GM19452 (cell line): ENCODE measurements at regions not wholly inside any gene's neighbourhood (a gene's known extent, or its start where the extent isn't known, plus 50 kb on each side); places are given as distances from the start of the nearest gene placed in this dataset.

Source experiments
- ATAC-seq: cut with Tn5 transposase; IDR thresholded peaks from one replicate; pipeline ENCODE4 v1.9.1; 2021; ENCODE audit not compliant: unreplicated experiment

GRCh38 chr9:130755377-130756007 lies 61.9 kb downstream of the EXOSC2 start:
- no peak for ATAC-seq

GRCh38 chr9:130756037-130756436 lies 62.5 kb downstream of the EXOSC2 start:
- no peak for ATAC-seq

GRCh38 chr9:130756455-130757152 lies 63.0 kb downstream of the EXOSC2 start:
- no peak for ATAC-seq

- no peak for ATAC-seq
These were observed 66.2 kb downstream of the EXOSC2 start for GRCh38 chr9:130759738-130760137.

- no peak for ATAC-seq
These were observed 70.0 kb downstream of the EXOSC2 start for GRCh38 chr9:130763331-130764171.

- ATAC-seq: peak; percentile 68
These were observed 69.7 kb upstream of the ABL1 start for GRCh38 chr9:130765137-130766020.

GRCh38 chr9:130766021-130766926 lies 68.8 kb upstream of the ABL1 start:
- ATAC-seq: no peak

GRCh38 chr9:130766927-130767307 lies 68.1 kb upstream of the ABL1 start:
- ATAC-seq: no peak

GRCh38 chr9:130768265-130768664 lies 66.8 kb upstream of the ABL1 start:
- no peak for ATAC-seq

- no peak for ATAC-seq
These were observed 66.1 kb upstream of the ABL1 start for GRCh38 chr9:130768891-130769403.

GRCh38 chr9:130770093-130770492 lies 65.0 kb upstream of the ABL1 start:
- no peak for ATAC-seq

- no peak for ATAC-seq
These were observed 64.2 kb upstream of the ABL1 start for GRCh38 chr9:130770679-130771442.

GRCh38 chr9:130772185-130772584 lies 62.9 kb upstream of the ABL1 start:
- ATAC-seq: no peak

- no peak for ATAC-seq
These were observed 60.9 kb upstream of the ABL1 start for GRCh38 chr9:130774183-130774582.

- ATAC-seq: no peak
These were observed 59.6 kb upstream of the ABL1 start for GRCh38 chr9:130775336-130775991.

GRCh38 chr9:130779153-130779855 lies 55.8 kb upstream of the ABL1 start:
- no peak for ATAC-seq

- no peak for ATAC-seq
These were observed 54.6 kb upstream of the ABL1 start for GRCh38 chr9:130780415-130780814.
